Loucy (cell line): ENCODE measurements at regions not wholly inside any gene's neighbourhood (a gene's known extent, or its start where the extent isn't known, plus 50 kb on each side); places are given as distances from the start of the nearest gene placed in this dataset.

ENCODE experiments used
- H2AFZ ChIP-seq: fragments of 200-600 bp; sonication (generic); 2 replicates; pipeline ENCODE4 v1.6.0; 2016; ENCODE audit warnings: antibody characterized with exemption, mild to moderate bottlenecking, low read length, moderate library complexity
- H3F3A ChIP-seq: fragments of 200-600 bp; 2 replicates; pipeline ENCODE4 v1.6.0; 2016; ENCODE audit warnings: antibody characterized with exemption, low read depth, mild to moderate bottlenecking
- H3K27me3 ChIP-seq: fragments of 200-600 bp; sonication (generic); 2 replicates; pipeline ENCODE4 v1.6.1; 2014; ENCODE audit warnings: low read length, mild to moderate bottlenecking; ENCODE audit not compliant: insufficient read depth, poor library complexity, severe bottlenecking
- H3K36me3 ChIP-seq: fragments of 200-600 bp; sonication (generic); 2 replicates; pipeline ENCODE4 v1.6.1; 2016; ENCODE audit warnings: low read length; ENCODE audit not compliant: insufficient read depth
- H3K4me1 ChIP-seq: fragments of 200-600 bp; sonication (generic); 2 replicates; pipeline ENCODE4 v1.5.1; 2014; ENCODE audit warnings: low read length, mild to moderate bottlenecking; ENCODE audit not compliant: insufficient read depth, poor library complexity, severe bottlenecking
- H3K4me2 ChIP-seq: fragments of 200-600 bp; sonication (generic); 2 replicates; pipeline ENCODE4 v1.6.0; 2014; ENCODE audit warnings: antibody characterized with exemption, low read length, low read depth, mild to moderate bottlenecking; ENCODE audit not compliant: poor library complexity, severe bottlenecking
- H3K4me3 ChIP-seq: fragments of 200-600 bp; sonication (generic); 2 replicates; pipeline ENCODE4 v1.5.1; 2014; ENCODE audit warnings: low read length, mild to moderate bottlenecking, mixed read lengths; ENCODE audit not compliant: poor library complexity, severe bottlenecking
- H3K79me2 ChIP-seq: fragments of 200-600 bp; sonication (generic); 2 replicates; pipeline ENCODE4 v1.6.1; 2014; ENCODE audit warnings: low read length; ENCODE audit not compliant: insufficient read depth
- H3K9ac ChIP-seq: fragments of 200-600 bp; sonication (generic); 2 replicates; pipeline ENCODE4 v1.6.0; 2014; ENCODE audit warnings: mild to moderate bottlenecking, low read depth, low read length, moderate library complexity; ENCODE audit not compliant: poor library complexity, severe bottlenecking
- H3K9me2 ChIP-seq: fragments of 200-600 bp; sonication (generic); replicated peaks from 2 replicates; pipeline ENCODE4 v1.6.1; 2016; ENCODE audit warnings: low read depth, low read length, mixed read lengths
- H3K9me3 ChIP-seq: fragments of 200-600 bp; sonication (generic); 2 replicates; pipeline ENCODE4 v1.6.1; 2014; ENCODE audit warnings: mild to moderate bottlenecking, antibody characterized with exemption, low read length, low read depth; ENCODE audit not compliant: insufficient read depth
- H4K20me1 ChIP-seq: fragments of 200-600 bp; sonication (generic); 2 replicates; pipeline ENCODE4 v1.6.0; 2014; ENCODE audit warnings: antibody characterized with exemption, low read length, mild to moderate bottlenecking; ENCODE audit not compliant: insufficient read depth, poor library complexity, severe bottlenecking
- EZH2phosphoT487 ChIP-seq: fragments of 200-600 bp; IDR thresholded peaks from 2 replicates; pipeline ENCODE4 v1.6.1; 2018; ENCODE audit warnings: antibody characterized with exemption, mild to moderate bottlenecking, moderate library complexity, borderline replicate concordance
- TF ChIP-seq, protein P1 (sequence below): fragments of 200-600 bp; sonication (generic); conservative IDR thresholded peaks from 2 replicates; pipeline ENCODE4 v1.5.1; 2014; ENCODE audit warnings: mild to moderate bottlenecking, antibody characterized with exemption, low read length

DNA sequence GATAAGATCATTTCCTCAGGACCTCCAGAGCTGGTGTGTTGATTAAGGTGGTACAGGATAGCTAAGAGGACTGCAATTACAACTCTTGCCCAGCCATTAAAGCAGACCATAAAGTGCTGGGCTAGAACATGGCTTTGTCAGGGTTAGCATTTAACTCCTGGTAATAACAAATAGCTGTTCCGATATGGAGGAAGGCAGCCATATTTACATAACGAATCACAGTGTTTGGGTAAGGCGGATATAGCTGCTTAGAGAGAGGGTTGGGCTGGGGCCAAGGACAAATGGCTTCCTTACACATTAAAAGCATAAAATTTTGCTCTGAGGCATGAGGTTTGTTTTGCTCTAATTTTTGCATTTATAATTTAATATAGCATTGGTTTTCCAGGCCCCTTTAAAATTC lies 297.7 kb upstream of the DDHD1 start:
- Histone ChIP-seq H3K36me3 (no peaks in the 10 kb centered on the region), H3F3A (no peaks in the 10 kb centered on the region), H3K27me3 (no peaks in the 10 kb centered on the region), H3K9ac (no peak overlapping the region), H2AFZ (no peak overlapping the region), H3K4me1 (no peaks in the 10 kb centered on the region), H3K79me2 (no peaks in the 10 kb centered on the region), H4K20me1 (no peaks in the 10 kb centered on the region), H3K4me3 (no peak overlapping the region), H3K9me3 (no peaks in the 10 kb centered on the region), H3K9me2 (no peaks in the 10 kb centered on the region), H3K4me2 (no peak overlapping the region)
- TF ChIP-seq EZH2phosphoT487 = no peak
- TF ChIP-seq, protein P1, sequence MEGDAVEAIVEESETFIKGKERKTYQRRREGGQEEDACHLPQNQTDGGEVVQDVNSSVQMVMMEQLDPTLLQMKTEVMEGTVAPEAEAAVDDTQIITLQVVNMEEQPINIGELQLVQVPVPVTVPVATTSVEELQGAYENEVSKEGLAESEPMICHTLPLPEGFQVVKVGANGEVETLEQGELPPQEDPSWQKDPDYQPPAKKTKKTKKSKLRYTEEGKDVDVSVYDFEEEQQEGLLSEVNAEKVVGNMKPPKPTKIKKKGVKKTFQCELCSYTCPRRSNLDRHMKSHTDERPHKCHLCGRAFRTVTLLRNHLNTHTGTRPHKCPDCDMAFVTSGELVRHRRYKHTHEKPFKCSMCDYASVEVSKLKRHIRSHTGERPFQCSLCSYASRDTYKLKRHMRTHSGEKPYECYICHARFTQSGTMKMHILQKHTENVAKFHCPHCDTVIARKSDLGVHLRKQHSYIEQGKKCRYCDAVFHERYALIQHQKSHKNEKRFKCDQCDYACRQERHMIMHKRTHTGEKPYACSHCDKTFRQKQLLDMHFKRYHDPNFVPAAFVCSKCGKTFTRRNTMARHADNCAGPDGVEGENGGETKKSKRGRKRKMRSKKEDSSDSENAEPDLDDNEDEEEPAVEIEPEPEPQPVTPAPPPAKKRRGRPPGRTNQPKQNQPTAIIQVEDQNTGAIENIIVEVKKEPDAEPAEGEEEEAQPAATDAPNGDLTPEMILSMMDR = no peak

DNA sequence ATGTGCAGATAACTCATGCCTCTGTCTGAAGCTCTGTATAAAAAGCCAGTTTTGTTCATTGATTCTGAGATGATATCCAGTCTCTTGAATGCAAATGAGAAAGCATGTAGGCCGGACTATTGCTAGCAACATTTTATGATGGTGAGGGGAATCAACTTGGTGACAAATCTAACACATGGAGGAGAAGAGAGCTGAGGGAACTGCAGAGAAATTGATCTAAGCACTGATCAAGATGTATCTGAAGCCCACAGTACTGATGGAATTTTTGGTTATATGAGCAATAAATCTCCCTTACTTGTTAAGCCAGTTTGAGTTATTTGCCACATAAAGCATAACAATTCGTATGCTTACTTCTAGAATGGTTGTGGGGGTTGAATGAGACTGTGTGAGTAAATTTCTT lies 295.6 kb upstream of the DDHD1 start:
- TF ChIP-seq, protein P1 = no peak
- no peak for TF ChIP-seq EZH2phosphoT487
- no peak overlapping the region for H3K4me2 ChIP-seq
- H3K4me3 ChIP-seq = no peak overlapping the region
- no peaks in the 10 kb centered on the region for H4K20me1 ChIP-seq
- no peak overlapping the region for H2AFZ ChIP-seq
- H3F3A ChIP-seq = no peaks in the 10 kb centered on the region
- no peaks in the 10 kb centered on the region for H3K9me3 ChIP-seq
- H3K36me3 ChIP-seq = no peaks in the 10 kb centered on the region
- H3K27me3 ChIP-seq = no peaks in the 10 kb centered on the region
- no peaks in the 10 kb centered on the region for H3K4me1 ChIP-seq
- no peaks in the 10 kb centered on the region for H3K79me2 ChIP-seq
- no peaks in the 10 kb centered on the region for H3K9me2 ChIP-seq
- H3K9ac ChIP-seq = no peak overlapping the region

DNA sequence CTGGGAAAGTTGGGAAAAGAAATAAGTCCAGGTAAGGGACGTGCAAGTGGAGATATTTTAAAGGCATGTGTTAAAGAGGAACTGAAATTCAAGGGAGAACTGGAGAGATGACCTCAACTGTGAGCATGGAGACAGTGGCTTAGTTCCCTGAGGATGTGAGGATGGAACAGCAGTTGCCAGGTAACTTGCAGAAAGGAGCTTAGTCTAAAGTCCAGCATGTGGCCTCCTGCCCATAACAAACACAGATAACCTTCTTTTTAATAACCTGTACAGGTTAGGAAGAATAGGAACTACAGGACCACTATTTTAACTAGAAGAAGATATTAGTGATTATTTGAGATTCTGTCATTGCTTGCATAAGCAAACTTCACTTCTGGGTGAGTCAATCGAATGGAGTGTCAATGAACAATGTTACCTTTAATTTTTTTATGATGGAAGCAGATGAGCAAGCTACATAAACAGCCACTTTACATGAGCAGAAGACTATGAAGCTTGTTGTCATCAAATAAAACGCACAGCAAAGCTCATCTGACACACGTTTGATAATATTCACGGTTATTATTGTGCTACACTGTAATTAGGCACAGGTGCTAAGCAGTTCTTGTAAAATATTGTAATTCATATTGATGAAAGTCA lies 291.7 kb upstream of the DDHD1 start:
- Histone ChIP-seq H3K4me2 (no peak overlapping the region), H2AFZ (no peak overlapping the region), H3K9me3 (no peaks in the 10 kb centered on the region), H4K20me1 (no peaks in the 10 kb centered on the region), H3K4me1 (no peaks in the 10 kb centered on the region), H3F3A (no peaks in the 10 kb centered on the region), H3K9me2 (no peaks in the 10 kb centered on the region), H3K79me2 (no peaks in the 10 kb centered on the region), H3K36me3 (no peaks in the 10 kb centered on the region), H3K9ac (no peak overlapping the region), H3K4me3 (no peak overlapping the region), H3K27me3 (no peaks in the 10 kb centered on the region)
- TF ChIP-seq EZH2phosphoT487 = no peak
- TF ChIP-seq, protein P1 = no peak
